KMS-11 (cell line): ENCODE measurements at regions not wholly inside any gene's neighbourhood (a gene's known extent, or its start where the extent isn't known, plus 50 kb on each side); places are given as distances from the start of the nearest gene placed in this dataset.

ENCODE experiments used
- H2AFZ ChIP-seq: fragments of 200-600 bp; sonication (generic); 2 replicates; pipeline ENCODE4 v1.6.1; 2016; ENCODE audit warnings: antibody characterized with exemption, mixed run types, low read depth
- H3K27ac ChIP-seq: fragments of 200-600 bp; sonication (generic); 2 replicates; pipeline ENCODE4 v1.6.1; 2016; ENCODE audit warnings: mild to moderate bottlenecking, mixed run types
- H3K27me3 ChIP-seq: fragments of 200-600 bp; sonication (generic); 2 replicates; pipeline ENCODE4 v1.6.1; 2017; ENCODE audit warnings: mild to moderate bottlenecking, low read depth, mixed run types, moderate library complexity; ENCODE audit not compliant: insufficient read depth
- H3K36me3 ChIP-seq: fragments of 200-600 bp; sonication (generic); 2 replicates; pipeline ENCODE4 v1.6.1; 2017; ENCODE audit warnings: mild to moderate bottlenecking, mixed run types; ENCODE audit not compliant: insufficient read depth
- H3K4me1 ChIP-seq: fragments of 200-600 bp; sonication (generic); 2 replicates; pipeline ENCODE4 v1.6.1; 2016; ENCODE audit warnings: mild to moderate bottlenecking, low read depth, mixed run types; ENCODE audit not compliant: poor library complexity, severe bottlenecking
- H3K4me2 ChIP-seq: fragments of 200-600 bp; sonication (generic); 2 replicates; pipeline ENCODE4 v1.7.0; 2016; ENCODE audit warnings: mild to moderate bottlenecking, mixed run types
- H3K4me3 ChIP-seq: fragments of 200-600 bp; sonication (generic); IDR thresholded peaks from 2 replicates; pipeline ENCODE4 v1.6.1; 2017; ENCODE audit warnings: low read depth, low read length, mixed read lengths; ENCODE audit not compliant: insufficient read depth
- H3K79me2 ChIP-seq: fragments of 200-600 bp; sonication (generic); 2 replicates; pipeline ENCODE4 v1.6.1; 2016; ENCODE audit warnings: low read depth, mixed run types; ENCODE audit not compliant: insufficient read depth
- H3K9ac ChIP-seq: fragments of 200-600 bp; sonication (generic); 2 replicates; pipeline ENCODE4 v1.6.1; 2016; ENCODE audit warnings: mild to moderate bottlenecking, mixed run types
- H4K20me1 ChIP-seq: fragments of 200-600 bp; sonication (generic); 2 replicates; pipeline ENCODE4 v1.6.1; 2016; ENCODE audit warnings: mild to moderate bottlenecking, mixed run types; ENCODE audit not compliant: insufficient read depth
- TF ChIP-seq, protein P1 (sequence below): fragments of 200-600 bp; sonication (generic); conservative IDR thresholded peaks from 2 replicates; pipeline ENCODE4 v1.6.1; 2017; ENCODE audit warnings: low read depth, mild to moderate bottlenecking, antibody characterized with exemption, low read length, moderate library complexity, mixed read lengths

DNA sequence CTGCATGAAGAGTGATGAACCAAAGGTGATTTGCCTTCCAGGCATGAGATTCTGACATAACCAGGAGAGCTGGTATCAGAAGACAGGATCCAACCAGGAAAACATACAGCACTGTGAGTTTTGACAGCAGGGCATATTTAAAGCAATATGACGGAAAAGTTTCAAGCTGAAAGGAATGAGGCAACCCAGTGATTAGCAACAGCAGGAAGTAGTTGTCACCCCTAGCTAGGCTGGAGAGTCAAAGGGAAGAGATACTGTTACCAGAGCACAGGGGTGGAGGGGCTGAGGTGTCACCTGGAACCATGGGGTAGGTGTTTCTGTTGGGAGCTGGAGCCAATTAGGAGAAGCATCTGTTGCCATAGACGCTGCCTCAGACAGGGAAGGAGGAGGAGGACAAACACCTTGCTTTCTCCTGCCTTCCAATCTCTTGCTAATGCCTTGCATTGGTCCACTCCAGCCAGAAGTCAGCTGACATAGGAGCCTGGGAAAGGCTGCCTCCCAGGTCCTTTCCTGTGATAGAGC, 125.4 kb upstream of the SORCS3 start:
- H4K20me1 ChIP-seq = no peaks in the 10 kb centered on the region
- H3K79me2 ChIP-seq = no peaks in the 10 kb centered on the region
- H3K4me2 ChIP-seq = no peak overlapping the region
- TF ChIP-seq, protein P1, sequence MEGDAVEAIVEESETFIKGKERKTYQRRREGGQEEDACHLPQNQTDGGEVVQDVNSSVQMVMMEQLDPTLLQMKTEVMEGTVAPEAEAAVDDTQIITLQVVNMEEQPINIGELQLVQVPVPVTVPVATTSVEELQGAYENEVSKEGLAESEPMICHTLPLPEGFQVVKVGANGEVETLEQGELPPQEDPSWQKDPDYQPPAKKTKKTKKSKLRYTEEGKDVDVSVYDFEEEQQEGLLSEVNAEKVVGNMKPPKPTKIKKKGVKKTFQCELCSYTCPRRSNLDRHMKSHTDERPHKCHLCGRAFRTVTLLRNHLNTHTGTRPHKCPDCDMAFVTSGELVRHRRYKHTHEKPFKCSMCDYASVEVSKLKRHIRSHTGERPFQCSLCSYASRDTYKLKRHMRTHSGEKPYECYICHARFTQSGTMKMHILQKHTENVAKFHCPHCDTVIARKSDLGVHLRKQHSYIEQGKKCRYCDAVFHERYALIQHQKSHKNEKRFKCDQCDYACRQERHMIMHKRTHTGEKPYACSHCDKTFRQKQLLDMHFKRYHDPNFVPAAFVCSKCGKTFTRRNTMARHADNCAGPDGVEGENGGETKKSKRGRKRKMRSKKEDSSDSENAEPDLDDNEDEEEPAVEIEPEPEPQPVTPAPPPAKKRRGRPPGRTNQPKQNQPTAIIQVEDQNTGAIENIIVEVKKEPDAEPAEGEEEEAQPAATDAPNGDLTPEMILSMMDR = no peak
- no peaks in the 10 kb centered on the region for H3K36me3 ChIP-seq
- H3K9ac ChIP-seq = no peak overlapping the region
- no peaks in the 10 kb centered on the region for H3K4me1 ChIP-seq
- H3K27me3 ChIP-seq = no peaks in the 10 kb centered on the region
- no peak overlapping the region for H2AFZ ChIP-seq
- H3K4me3 ChIP-seq = no peak overlapping the region
- H3K27ac ChIP-seq = no peak overlapping the region

DNA sequence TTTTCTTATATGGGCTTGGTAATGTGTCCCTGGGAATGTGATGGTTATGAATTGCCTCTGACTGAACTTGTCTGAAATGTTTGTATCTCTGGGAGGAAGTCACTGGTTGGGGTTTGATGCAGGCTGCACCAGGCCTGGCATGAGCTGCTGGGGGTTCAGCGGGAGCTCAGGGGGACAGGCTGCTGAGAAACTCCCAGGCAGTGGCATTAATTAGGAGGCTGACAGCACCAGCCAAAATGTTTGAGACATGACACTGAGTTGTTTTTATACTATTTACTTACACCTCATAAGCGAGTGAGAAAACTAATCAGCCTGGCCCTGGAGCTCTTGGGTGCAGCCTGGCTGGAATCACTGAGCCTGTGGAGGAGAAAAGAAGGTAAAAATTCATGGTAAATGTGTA, 124.1 kb upstream of the SORCS3 start:
- H3K4me1 ChIP-seq = no peaks in the 10 kb centered on the region
- H3K4me3 ChIP-seq = no peak overlapping the region
- no peaks in the 10 kb centered on the region for H3K79me2 ChIP-seq
- no peaks in the 10 kb centered on the region for H3K27me3 ChIP-seq
- H2AFZ ChIP-seq = no peak overlapping the region
- no peaks in the 10 kb centered on the region for H3K36me3 ChIP-seq
- H3K4me2 ChIP-seq = no peak overlapping the region
- H4K20me1 ChIP-seq = no peaks in the 10 kb centered on the region
- H3K27ac ChIP-seq = no peak overlapping the region
- no peak overlapping the region for H3K9ac ChIP-seq
- TF ChIP-seq, protein P1 = no peak

DNA sequence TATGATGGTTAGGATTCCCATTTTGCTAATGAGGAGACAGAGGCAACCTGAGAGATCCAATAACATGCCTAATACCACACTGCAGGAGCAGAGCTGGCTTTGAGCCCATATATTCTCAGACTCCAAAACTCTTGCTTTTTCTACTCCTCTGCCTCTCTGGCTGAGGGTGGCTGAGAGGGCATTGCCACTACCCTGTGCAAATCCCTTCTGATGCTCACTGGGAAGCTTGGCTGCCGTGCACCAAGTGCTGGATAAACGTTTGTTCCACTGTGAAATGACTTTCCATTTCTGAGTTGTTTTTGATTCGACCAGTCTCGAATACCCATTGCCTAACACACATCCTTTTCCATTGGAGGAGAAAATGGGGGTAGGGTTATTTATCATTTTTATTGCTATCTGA, 123.1 kb upstream of the SORCS3 start:
- Histone ChIP-seq H3K4me1 (no peaks in the 10 kb centered on the region), H3K36me3 (no peaks in the 10 kb centered on the region), H3K4me3 (no peak overlapping the region), H3K79me2 (no peaks in the 10 kb centered on the region), H3K27me3 (no peaks in the 10 kb centered on the region), H3K9ac (no peak overlapping the region), H3K4me2 (no peak overlapping the region), H3K27ac (no peak overlapping the region), H2AFZ (no peak overlapping the region), H4K20me1 (no peaks in the 10 kb centered on the region)
- TF ChIP-seq, protein P1 = no peak

DNA sequence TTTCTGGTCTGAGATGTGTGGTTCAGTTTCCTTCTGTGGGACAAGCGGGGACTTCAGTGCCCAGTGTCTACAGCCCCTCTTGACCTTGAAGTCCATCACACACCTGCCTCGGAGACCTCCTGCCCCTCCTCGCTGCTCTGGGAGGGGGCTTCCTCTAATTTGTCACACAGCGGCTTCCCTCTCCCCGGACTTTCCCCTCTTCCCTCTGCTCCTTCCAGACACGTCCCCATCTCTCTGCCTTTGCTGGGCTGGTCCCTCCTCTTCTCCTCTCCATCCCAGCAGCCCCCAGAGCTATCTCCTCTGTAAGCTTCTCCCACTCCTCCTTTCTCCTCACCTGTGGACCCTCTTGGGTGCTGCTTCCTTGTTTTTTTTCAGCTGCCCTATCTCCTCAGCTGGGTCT, 122.2 kb upstream of the SORCS3 start:
- H3K9ac ChIP-seq = no peak overlapping the region
- H3K27ac ChIP-seq = no peak overlapping the region
- no peak overlapping the region for H3K4me2 ChIP-seq
- H2AFZ ChIP-seq = no peak overlapping the region
- no peak overlapping the region for H3K4me3 ChIP-seq
- H3K4me1 ChIP-seq = no peaks in the 10 kb centered on the region
- no peaks in the 10 kb centered on the region for H3K27me3 ChIP-seq
- TF ChIP-seq, protein P1 = no peak
- H4K20me1 ChIP-seq = no peaks in the 10 kb centered on the region
- H3K36me3 ChIP-seq = no peaks in the 10 kb centered on the region
- H3K79me2 ChIP-seq = no peaks in the 10 kb centered on the region
